Ureter (tissue), 1 donor: ENCODE measurements at regions not wholly inside any gene's neighbourhood (a gene's known extent, or its start where the extent isn't known, plus 50 kb on each side); places are given as distances from the start of the nearest gene placed in this dataset.

ENCODE experiments used
- DNase-seq: peaks from one replicate; pipeline ENCODE4 v3.0.0-alpha.2; 2020; ENCODE audit warnings: low spot score
- donor health status: DM: yes; HTN: yes; CAD: no.

DNA sequence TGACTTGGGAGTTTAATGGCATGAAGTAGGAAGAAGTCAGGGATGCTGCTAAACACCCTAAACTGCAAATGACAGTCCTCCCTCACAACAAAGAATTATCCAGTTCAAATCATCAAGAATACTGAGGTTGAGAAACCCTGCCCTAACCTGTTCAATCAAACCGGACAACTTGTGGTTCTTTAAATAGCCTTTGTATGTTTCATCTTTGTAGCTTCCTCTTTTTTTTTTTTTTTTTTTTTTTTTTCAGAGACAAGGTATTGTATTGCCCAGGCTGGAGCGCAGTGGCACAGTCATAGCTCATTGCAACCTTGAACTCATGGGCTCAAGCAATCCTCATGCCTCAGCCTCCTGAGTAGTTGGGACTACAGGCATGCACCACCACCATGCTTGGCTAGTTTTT, 52.5 kb upstream of the TTC29 start:
- no peak for DNase-seq

DNA sequence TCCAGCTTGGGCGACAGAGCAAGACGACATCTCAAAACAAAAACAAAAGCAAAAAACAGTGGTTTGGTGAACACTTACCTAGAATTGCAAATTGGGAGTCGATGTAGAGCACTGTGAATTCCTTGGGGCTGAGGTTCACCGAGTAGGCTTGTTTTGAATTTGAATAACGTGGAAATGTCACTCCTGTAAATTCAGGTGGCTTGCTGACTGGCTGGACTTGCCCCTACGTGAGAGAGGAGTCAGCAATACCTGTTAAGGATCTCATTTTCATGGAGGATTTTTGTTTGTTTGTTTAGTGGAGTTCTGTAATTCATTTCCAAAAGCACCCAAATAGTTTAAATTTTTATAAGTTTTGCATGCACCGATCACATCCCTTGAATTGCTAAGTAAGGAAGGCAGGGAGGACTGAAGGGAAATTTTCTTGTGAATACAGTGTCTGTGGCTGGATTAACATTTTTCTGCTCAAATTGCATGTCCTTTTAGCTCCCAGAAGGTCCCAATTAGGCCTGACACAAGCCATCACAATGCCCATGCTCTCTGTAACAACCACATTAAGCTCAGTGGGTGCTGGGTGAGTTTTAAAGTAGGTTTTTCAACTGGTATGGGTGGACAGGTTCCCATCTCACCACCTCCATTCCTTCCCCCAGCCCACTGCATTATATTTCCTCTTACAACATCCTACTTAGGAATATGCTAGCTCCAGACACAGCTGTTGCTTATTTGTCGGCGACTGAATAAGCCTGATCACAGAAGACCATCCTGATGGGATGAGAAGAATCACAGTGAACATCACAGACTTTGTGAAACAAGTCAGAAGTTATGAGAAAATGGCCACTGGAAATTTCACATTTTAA, 58.5 kb upstream of the TTC29 start:
- DNase-seq = no peak

DNA sequence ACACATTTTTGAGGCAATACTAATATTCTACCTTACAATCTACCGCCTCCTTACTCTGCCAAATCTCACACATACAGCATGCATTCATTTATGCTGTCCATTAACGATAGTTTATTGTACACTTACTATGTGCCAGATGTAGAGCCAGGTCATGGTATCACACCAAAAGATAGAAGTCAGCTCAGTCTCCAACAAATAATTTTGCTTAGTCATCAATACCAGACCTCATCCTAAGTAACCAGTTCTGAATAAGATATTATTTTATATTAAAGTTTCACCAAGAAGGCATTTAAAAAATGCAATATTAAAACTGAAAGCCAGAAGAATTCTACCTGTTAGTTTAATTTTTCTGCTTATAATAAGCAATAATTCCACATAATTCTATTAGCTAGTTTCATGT, 60.6 kb upstream of the TTC29 start:
- DNase-seq = no peak

DNA sequence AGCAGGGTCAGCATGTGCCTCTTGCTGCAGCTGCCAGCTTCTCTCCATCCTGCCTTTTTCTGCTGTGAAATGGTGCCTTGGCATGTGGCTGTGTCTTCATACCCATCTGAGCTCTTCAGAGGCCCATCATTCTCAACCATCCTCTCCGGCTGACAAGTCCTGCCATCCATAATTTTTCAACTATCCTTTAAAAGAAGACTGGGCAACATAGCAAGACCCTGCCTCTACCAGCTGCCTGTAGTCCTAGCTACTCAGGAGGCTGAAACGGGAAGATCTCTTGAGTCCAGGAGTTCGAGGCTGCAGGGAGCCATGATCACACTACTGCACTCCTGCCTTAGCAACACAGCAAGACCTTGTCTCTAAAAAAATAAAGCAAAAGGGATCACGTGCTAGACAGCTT, 64.2 kb upstream of the TTC29 start:
- no peak for DNase-seq

DNA sequence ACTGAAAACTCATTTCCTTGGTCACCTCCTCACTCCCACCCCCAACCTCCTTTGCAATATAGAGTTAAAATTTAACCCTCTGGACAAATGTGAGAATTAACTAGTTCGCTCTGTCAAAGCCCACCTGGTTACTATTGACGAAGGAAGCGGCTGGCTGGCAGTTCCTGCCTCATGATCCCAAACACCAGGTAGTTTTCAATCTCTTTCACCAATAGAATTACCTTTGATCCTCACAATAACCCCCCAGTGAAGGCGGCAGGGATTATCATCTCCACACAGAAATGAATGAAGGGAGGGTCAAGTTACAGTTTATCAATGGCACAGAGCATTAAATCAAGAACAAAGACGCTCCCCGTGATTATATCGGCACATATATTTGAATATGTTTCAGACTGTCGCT, 65.7 kb upstream of the TTC29 start:
- DNase-seq = no peak

DNA sequence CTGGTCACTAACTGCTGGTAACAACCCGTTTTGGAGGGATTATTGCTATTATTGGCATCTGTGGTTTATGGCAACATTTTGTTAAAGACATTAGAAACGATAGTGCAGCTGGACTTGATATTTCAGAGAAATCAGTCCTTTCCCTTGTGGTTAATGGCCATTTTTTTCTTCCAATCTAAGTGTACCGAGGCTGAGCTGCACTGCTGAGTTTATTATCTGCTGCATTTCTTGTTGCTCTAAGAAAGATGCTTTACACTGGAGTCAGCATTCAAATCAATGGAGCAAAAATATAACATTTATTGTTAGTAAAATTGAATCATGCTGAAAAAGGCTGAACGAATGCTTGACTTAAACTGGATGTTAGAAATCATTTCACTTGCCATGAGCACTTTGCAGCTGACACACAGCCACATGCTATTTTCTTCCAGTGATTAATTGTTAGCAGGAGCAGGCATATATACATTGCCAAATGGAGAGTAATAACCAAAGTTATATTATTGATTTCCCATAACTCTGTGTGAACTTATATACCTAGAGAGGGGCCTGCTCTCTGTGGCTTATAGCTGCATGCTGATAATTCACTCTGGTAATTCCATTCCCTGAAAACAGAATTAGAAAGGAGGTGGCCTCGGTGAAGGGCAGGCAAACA, 66.5 kb upstream of the TTC29 start:
- no peak for DNase-seq

DNA sequence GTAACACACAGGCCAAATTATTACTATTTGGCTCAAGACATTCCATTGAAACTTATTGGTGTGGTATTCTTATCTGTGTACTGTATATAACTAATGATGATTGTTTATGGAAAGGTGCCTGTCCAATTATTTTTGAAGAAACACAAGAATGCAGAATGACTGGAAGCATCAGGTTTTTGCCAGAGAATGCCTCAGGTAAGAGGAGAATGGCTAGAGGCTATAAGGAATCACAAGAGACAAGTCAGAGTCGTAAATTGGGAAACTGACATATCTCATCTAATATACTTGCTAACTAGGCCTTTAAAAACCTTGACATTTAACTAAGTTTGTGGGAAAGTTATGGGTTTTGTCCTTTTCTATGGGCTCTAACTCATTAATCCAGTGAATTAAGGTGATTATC, 69.3 kb upstream of the TTC29 start:
- DNase-seq = no peak

DNA sequence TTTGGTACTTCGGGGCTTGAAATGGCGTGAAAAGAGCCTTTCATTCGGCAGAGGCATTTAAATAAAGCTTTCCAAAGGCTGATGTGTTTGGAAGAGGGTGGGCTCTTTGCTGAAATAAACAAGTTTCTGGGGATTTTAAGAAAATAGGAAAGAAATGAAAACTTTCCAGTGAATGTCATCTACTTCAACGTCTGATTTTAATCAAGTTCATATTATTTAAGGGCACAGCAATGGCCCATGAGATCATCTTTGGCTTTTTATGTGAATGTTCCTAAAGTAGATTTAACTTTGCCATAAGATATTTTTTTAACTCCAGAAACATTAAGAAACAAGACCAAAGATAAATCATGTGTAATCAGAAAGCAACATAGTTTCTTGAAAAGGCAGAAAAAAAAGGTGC, 69.8 kb upstream of the TTC29 start:
- no peak for DNase-seq

DNA sequence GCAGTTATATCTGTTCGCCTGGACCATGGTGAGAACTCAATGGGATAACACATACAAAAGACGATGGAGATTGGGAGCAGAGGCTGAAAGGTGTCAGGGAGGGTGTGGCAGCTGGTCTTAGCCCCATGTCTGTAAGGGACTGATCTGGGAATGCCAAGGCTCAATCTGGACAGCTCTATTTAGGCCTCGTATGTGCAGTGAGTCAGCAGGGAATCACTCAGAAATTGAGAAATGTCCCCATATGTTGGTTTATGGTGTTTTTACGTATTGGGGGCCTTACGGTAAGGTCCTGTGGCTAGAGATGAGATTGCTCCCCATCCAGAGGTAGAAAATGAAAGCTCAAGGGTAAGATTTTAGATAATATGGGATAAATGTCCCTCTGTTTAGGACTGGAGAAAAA, 71.4 kb upstream of the TTC29 start:
- no peak for DNase-seq

DNA sequence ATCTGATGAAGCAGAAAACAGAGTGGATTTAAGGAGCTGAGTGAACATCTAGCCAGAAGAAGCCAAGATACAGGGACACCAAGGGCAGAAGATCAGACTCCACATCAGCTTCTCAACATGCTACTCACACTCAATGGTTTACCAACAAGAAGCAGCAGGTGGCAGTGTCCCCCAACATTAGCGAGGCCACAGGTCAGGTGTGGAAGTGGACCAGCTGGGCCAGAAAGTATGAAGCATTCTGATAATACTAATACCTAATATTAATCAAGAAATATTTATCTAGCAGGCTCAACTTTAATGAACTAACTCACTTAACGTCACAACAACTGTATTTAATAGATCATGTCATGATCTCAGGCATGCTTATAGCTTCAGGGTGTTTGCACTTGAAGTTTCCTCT, 73.4 kb upstream of the TTC29 start:
- peak; percentile 58 for DNase-seq

DNA sequence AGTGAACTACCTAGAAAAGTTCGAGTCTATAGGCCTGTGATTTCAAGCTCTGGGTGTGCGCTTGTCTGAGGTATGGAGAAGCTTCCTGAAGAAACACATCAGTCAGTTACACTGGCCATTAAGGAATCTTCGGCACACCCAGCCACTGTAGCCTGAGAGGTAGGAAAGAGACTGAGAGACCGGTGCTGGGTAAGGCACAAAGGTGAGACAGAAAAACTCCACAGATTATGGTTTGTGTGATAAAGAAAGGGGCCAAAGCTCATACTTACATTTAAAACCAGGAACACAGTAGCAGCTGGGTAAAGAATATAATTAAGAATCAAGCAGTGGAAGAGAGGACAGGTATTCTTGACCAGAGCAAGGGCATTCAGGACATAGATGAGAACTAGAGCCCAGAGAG, 74.8 kb upstream of the TTC29 start:
- DNase-seq = no peak

DNA sequence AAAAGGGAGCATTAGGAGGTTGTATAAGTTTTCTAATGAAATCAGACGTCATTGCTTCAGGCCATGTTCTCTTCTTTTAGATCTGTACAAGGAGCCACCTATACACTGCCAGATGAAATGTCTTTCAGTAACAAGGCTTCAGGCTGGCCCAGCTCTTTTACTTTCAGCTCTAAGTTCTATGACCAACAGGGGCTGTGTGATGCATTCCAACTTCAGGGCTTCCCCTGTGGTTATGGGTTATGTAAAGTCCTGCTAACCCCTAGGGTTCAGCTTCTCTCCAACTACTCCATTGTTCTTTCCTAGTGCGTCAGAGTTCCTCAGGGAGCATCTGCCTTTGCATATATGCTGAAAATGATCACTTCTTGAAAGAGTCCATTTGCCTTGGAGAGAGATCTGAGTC, 79.4 kb upstream of the TTC29 start:
- DNase-seq = no peak

DNA sequence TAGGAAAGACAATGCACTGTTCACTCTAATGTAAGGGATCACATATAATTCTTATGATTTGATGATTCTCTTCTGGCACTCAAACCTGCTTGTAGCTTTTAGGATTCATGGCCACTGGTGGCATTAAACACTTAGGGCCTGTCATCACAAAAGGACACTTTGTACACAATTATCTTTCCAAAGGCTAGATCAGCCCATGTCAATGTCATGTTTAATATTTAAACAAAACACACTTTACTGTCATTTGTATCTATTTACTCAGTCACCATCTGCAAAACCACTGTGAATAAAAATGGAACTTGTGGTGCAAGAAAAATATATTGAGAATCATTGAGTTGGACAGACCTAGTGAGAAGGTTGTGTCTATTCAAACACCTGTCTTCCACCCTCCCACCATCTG, 83.6 kb upstream of the TTC29 start:
- DNase-seq = no peak

DNA sequence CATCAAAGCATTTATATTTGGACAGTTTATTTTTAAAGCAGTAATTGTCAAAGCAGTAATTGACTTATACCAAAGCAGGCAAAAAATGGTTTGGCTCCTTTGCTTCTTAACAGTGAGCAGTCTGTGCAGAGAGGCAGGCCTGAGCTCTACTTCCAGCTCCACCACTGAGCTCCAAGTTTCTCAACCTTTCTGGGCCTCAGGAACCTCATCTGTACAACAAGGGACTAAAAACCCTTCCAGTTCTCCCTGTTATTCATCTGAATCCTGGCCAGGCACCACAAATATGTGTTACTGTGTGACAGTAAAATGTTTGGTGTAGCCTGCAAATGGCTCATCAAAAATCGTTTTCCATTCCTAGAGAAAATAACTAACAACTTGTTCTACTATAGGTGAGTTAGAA, 88.7 kb upstream of the TTC29 start:
- no peak for DNase-seq

DNA sequence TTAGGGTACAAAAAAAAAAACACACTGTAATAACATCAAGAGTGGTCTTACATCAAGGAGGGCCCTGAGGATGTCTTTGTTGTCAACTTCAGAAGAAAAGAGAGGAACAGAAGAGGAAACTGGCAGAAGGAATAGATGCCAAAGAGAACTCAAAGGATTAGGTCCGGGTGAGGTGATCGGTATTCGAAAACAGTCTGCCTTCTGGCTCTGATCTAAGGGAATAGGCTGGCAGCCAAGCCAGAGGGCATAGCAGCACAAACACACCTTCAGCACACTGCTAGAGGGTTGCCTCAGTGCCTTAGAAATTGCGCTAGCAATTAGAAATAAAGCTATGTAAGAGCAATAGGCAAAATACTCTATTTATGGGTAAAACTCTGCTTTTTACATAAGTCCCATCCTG, 91.4 kb upstream of the TTC29 start:
- no peak for DNase-seq

DNA sequence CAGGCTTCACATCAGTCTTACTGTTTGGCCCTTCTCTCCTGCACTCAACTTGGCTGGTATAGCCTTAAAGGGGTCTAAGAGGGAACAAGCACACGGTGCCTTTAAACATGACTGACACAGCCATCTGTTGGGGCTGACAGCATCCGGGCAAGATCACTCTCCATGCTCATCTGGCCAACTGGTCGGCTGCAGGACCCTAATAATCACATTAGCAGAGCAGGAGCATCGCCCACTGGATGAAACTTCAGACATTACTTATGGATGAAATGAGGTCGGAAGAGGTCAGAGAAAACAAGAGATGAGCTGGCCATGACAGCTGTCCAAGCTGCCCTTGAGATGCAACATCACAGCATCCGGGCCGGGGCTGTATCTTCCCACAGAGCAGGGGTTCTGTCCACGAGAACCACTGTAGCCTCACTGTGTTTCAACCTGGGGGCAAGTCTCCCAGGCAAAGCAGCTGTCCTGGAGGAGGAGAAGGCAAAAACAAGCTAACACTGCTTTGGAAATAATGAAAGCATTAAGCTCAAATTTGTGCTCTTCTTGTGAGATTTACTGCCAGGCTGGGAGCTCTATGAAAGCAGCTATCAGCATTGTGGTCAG, 94.4 kb upstream of the TTC29 start:
- DNase-seq = no peak

DNA sequence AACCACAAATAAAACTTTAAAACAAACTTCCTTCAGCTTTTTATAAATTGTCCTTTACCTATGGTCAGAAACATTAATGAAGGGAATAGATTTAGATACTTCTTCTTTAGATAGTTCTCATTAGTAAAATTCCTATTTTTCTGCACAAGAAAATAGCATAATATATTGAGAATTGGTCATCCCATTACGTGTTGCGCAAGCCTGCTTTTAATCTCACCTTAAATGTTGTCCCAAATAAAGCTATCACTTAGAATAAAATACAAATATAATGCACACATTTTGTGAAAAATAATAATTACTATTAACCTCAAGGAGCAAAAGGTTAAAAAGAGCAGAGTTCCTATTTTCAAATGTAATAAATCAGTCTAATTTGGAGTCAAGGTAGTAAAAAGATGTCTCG, 95.2 kb upstream of the TTC29 start:
- no peak for DNase-seq

DNA sequence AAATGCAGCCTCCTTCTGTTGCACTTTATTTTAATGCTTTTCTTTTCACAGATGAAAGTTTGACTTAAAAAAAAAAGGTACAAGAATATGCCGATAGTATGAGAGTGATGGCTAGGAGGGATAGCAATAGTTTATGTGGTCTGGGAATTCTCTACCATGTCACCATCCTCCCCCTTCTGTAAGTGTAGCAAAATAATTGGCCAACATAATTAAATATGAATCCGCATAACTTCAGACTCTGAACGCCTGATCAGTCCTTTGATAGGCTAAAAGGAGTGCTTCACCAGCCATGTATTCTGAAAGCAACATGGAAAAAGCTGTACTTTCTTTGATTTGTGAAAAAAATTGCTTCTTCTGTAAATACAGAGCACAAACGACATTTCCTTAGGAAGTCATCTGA, 95.7 kb upstream of the TTC29 start:
- DNase-seq = no peak

DNA sequence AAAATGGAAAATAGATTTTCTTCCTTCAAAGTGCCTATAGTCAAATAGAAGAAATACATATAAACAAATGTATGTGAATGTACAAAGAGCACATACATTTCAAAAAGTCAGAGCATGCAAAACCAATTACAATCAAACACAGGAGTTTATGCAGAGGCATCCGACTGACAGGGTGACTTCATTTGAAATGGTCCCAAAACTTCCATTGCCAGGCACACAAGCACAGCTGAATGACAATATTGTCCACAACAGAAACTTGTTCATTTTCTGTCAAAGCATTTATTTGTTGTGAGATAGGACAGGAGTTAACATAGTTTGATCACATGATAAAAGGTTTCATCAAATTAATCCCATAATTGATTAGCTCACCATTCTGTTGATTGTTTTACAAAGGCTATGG, 96.4 kb upstream of the TTC29 start:
- no peak for DNase-seq

DNA sequence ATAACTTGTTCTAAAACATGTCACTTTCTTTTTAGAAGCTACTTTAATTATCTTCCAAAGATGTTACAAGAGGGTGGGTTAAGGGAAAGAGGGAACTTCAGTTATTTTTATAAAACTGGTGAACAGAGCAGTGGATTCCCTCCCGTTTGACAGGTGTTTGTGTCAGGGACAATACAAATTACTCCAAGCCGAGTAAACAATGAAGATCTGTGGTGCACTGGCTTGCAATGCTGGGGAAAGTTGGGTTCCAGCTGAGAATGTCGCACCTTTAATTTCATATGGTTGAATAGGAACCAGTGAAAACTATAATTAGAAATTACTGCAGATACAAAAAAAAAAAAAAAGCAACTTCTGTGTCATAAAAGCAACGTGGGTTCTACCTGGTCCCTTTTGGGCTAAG, 98.6 kb upstream of the TTC29 start:
- no peak for DNase-seq

DNA sequence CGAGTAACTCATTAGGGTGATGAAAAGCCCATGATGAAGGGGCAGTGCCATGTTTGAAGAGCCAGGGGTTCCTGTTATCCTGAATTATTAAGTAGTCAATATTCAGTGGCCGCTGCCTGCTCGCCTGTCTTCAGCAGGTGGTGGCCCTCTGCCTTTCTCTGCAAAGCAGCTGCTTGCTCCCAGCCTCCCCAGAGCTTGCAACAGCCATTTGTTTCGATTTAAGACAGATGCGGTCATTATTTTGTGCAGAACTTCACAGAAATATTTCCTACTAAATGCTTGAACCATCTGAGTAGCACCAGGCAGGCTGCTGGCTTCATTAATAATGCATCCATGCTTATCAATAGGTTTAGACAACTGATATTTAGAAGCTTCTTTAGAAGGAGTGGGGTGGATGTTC, 104.3 kb upstream of the TTC29 start:
- no peak for DNase-seq

DNA sequence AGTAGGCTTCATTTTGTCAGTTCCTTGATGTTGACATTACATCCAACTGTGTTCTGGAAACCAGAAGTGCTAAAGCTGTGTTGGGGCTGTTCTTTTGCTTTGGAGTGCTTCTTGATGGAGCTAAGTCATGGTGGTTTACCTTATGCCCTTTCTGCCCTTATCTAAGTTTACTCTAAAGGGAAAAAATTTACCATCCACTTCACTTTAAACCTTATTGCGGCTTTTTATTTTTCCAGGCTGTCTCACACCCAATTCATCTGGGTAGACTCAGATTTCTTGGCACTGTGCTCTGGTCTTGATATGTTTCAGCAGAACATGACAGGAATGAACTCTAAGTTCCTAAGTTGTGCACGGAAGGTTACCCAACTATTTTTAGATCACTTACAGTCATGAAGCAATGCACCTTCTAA, 104.7 kb upstream of the TTC29 start:
- no peak for DNase-seq

DNA sequence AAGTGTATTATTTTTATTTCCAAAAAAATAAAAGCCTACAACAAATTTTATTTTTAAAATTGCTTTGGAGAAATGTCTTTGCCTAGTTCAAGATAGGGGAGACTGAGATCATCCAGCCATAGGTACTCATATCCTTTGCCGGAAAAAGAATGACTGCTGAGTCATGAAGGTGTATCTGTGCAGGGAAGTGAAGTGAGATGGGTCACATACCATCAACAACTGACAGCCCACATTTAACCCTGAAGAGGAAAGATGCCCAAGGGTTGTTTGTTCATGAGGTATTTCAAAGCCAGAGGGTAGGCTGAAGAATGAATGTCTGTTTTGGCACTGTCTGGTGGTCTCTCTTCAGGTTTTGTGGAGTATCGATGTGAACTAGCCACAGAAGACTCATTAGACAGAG, 106.7 kb upstream of the TTC29 start:
- no peak for DNase-seq
